T-cell (primary cell): ENCODE measurements at regions not wholly inside any gene's neighbourhood (a gene's known extent, or its start where the extent isn't known, plus 50 kb on each side); places are given as distances from the start of the nearest gene placed in this dataset.

ENCODE experiments used
- ATAC-seq, 4 experiments: fragments of 200-7000 bp in 3 of 4; fragments of 150-1000 bp in 1 of 4; cut with Tn5 transposase; replicated peaks in 1 of 4; 1 replicate in 3 of 4; 2 replicates in 1 of 4; pipeline ENCODE4 v1.10.0; 2021; ENCODE audit warnings: moderate library complexity in 3 of 4, mild to moderate bottlenecking in 2 of 4, moderate number of reproducible peaks in 1 of 4
- CTCF ChIA-PET, 2 donors: fragments of 300-600 bp; sonication (Branson Sonifier 250); formaldehyde crosslinking; loops; one replicate each; lab custom pipeline; 2022; ENCODE audit warnings: antibody characterized with exemption in 2 of 2; lab: Charles Lee
- POLR2A ChIA-PET, 2 donors: fragments of 300-600 bp; sonication (Branson Sonifier 250); formaldehyde crosslinking; loops; one replicate each; lab custom pipeline; 2022; ENCODE audit warnings: antibody characterized with exemption in 2 of 2; lab: Charles Lee
- DNase-seq, 35 experiments: peaks; one replicate each; pipeline versions ENCODE4 v3.0.0 to v3.0.0-alpha.2; 2013 to 2023
- H3K27ac ChIP-seq: one replicate; pipeline ENCODE4 v1.5.1; 2013; ENCODE audit warnings: low read length
- H3K27me3 ChIP-seq, 2 experiments: replicated peaks in 1 of 2; 1 replicate in 1 of 2; 2 replicates in 1 of 2; pipeline versions ENCODE4 v1.6.1 to v1.7.0; 2013; ENCODE audit warnings: low read length in 1 of 2, mixed read lengths in 1 of 2; ENCODE audit not compliant: control insufficient read depth in 2 of 2, insufficient read depth in 2 of 2; ENCODE audit errors: extremely low read depth in 1 of 2
- H3K36me3 ChIP-seq, 2 donors: 1 replicate in 1 of 2; 2 replicates in 1 of 2; pipeline versions ENCODE4 v1.6.1 to v1.7.0; 2013; ENCODE audit warnings: low read length in 1 of 2; ENCODE audit not compliant: control insufficient read depth in 2 of 2, insufficient read depth in 1 of 2; ENCODE audit errors: extremely low read depth in 1 of 2
- H3K4me1 ChIP-seq, 2 experiments: 1 replicate in 1 of 2; 2 replicates in 1 of 2; pipeline versions ENCODE4 v1.6.1 to v1.7.0; 2013; ENCODE audit warnings: low read length in 2 of 2, mixed read lengths in 1 of 2; ENCODE audit not compliant: insufficient read depth in 2 of 2, control insufficient read depth in 1 of 2; ENCODE audit errors: extremely low read depth in 1 of 2
- H3K4me3 ChIP-seq, 2 donors: 1 replicate in 1 of 2; 2 replicates in 1 of 2; pipeline versions ENCODE4 v1.5.1 to v1.7.0; 2013; ENCODE audit warnings: mild to moderate bottlenecking in 2 of 2, low read length in 1 of 2, moderate library complexity in 1 of 2; ENCODE audit not compliant: control insufficient read depth in 1 of 2; ENCODE audit errors: extremely low read depth in 1 of 2
- H3K9me3 ChIP-seq: 2 replicates; pipeline ENCODE4 v1.7.0; 2013
- H3K27ac Mint-ChIP-seq, 2 donors: one replicate each; pipeline ENCODE4 v1.8.0; 2020 to 2021; ENCODE audit warnings: mild to moderate bottlenecking in 2 of 2, mixed read lengths in 2 of 2
- H3K27me3 Mint-ChIP-seq, 2 donors: one replicate each; pipeline ENCODE4 v1.8.0; 2021 to 2022; ENCODE audit warnings: mixed read lengths in 2 of 2
- H3K36me3 Mint-ChIP-seq: one replicate; pipeline ENCODE4 v1.8.0; 2021; ENCODE audit warnings: mixed read lengths
- H3K4me1 Mint-ChIP-seq, 3 donors: one replicate each; pipeline ENCODE4 v1.8.0; 2020 to 2022; ENCODE audit warnings: mixed read lengths in 3 of 3, mild to moderate bottlenecking in 1 of 3
- H3K4me3 Mint-ChIP-seq, 3 donors: one replicate each; pipeline ENCODE4 v1.8.0; 2020 to 2022; ENCODE audit warnings: mild to moderate bottlenecking in 3 of 3, mixed read lengths in 3 of 3, moderate library complexity in 3 of 3
- H3K9me3 Mint-ChIP-seq, 3 donors: one replicate each; pipeline ENCODE4 v1.8.0; 2020 to 2022; ENCODE audit warnings: mixed read lengths in 3 of 3
- WGBS: methylation state at CpG from one replicate; pipeline ENCODE4 v1.1.5; 2013; ENCODE audit warnings: missing lambda C conversion rate; ENCODE audit not compliant: insufficient coverage; 5-methylcytosine and 5-hydroxymethylcytosine counted together

- no peaks in the 10 kb centered on the region for H3K4me1 Mint-ChIP-seq
- H3K4me3 Mint-ChIP-seq, result no peak overlapping the region
- no peak overlapping the region for H3K4me3 ChIP-seq
- no peaks in the 10 kb centered on the region for H3K9me3 Mint-ChIP-seq
- ATAC-seq (no peak), DNase-seq (no peak)
- CTCF ChIA-PET, result interaction anchor here (0.6 to 0.8 kb wide), 2 partner anchors 20 to 35 kb away, joined by 3 to 6 read pairs; no protein-coding TSS in a partner anchor
- H3K9me3 ChIP-seq, result no peaks in the 10 kb centered on the region
- H3K27ac Mint-ChIP-seq, result no peak overlapping the region
- no peaks in the 10 kb centered on the region for H3K36me3 Mint-ChIP-seq
- no peaks in the 10 kb centered on the region for H3K4me1 ChIP-seq
- no peak overlapping the region for H3K27ac ChIP-seq
- H3K27me3 ChIP-seq, result no peaks in the 10 kb centered on the region
- no peaks in the 10 kb centered on the region for H3K27me3 Mint-ChIP-seq
- POLR2A ChIA-PET, result no interaction called here
- H3K36me3 ChIP-seq, result no peaks in the 10 kb centered on the region
- WGBS, result no CpG with 5 or more reads among the region's 1 CpG
These were observed 197.3 kb upstream of the PPFIA2 start for GRCh38 chr12:81956468-81956860.

DNA sequence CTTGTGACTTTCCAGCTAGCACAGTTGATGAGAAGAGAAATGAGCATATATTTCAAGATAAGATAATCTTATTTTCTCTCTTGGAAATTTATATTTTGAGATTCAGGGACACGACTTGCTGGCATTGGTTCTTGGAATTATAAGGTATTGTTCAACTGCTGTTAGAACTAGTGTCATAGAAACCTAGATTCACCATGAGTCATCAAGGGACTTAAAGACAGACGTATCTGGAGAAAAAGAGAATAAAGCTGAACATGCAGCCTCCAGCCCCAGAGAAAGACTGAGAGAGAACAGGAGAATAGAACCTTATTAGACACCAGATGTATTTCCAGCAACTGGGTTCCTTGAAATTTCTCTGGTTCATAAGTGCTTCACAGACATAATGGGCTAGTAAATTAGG is 194.4 kb upstream of the PPFIA2 start:
- Mint-ChIP-seq H3K27me3 (no peaks in the 10 kb centered on the region), H3K36me3 (no peaks in the 10 kb centered on the region), H3K4me1 (peaks cover 0 to 18% (median 13%) of the 10 kb centered on the region in 3 donors), H3K4me3 (no peak overlapping the region), H3K27ac (no peak overlapping the region), H3K9me3 (no peaks in the 10 kb centered on the region)
- no peaks in the 10 kb centered on the region for H3K36me3 ChIP-seq
- H3K4me1 ChIP-seq, result no peaks in the 10 kb centered on the region
- no peaks in the 10 kb centered on the region for H3K27me3 ChIP-seq
- no peak for ATAC-seq
- H3K4me3 ChIP-seq, result no peak overlapping the region
- no peak for DNase-seq
- ChIA-PET POLR2A (no interaction called here), CTCF (no interaction called here)
- no peaks in the 10 kb centered on the region for H3K9me3 ChIP-seq
- no peak overlapping the region for H3K27ac ChIP-seq
- 20% methylated on average over 1 of the region's 2 CpGs for WGBS

- ChIA-PET POLR2A (no interaction called here), CTCF (no interaction called here)
- no peaks in the 10 kb centered on the region for H3K9me3 ChIP-seq
- no peak overlapping the region for H3K27ac ChIP-seq
- no peak overlapping the region for H3K4me3 ChIP-seq
- no peaks in the 10 kb centered on the region for H3K27me3 Mint-ChIP-seq
- no peaks in the 10 kb centered on the region for H3K36me3 Mint-ChIP-seq
- ATAC-seq (no peak), DNase-seq (no peak)
- no peaks in the 10 kb centered on the region for H3K36me3 ChIP-seq
- no peaks in the 10 kb centered on the region for H3K9me3 Mint-ChIP-seq
- H3K4me1 Mint-ChIP-seq, result peaks cover 0 to 18% (median 16%) of the 10 kb centered on the region in 3 donors
- H3K27me3 ChIP-seq, result no peaks in the 10 kb centered on the region
- no peak overlapping the region for H3K27ac Mint-ChIP-seq
- H3K4me3 Mint-ChIP-seq, result no peak overlapping the region
- H3K4me1 ChIP-seq, result no peaks in the 10 kb centered on the region
- 83% methylated on average over 1 of the region's 3 CpGs for WGBS
These were observed 191.7 kb upstream of the PPFIA2 start for GRCh38 chr12:81950871-81951270.

- H3K4me3 Mint-ChIP-seq, result no peak overlapping the region
These were observed 190.7 kb upstream of the PPFIA2 start for GRCh38 chr12:81949841-81950308.

DNA sequence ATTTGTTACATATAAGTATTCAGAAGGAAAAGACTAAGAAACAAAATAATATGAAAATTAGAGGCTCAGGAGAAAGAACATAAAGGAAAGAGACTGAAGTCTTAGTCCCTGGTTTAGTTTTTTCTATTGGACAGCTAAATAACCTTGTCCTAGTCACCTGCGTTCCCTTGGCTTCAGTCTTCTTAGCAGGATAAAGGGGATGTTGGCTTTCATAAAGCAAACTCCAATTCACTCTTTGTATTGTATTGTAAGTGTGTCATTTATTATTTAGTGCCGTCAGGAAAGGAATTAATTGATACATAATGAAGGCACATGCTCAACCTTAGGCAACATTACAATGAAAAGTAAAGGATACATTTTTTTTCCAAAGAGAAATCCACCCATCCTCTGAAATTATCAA is 190.3 kb upstream of the PPFIA2 start:
- Mint-ChIP-seq H3K27me3 (no peaks in the 10 kb centered on the region), H3K4me1 (peaks cover 0 to 23% (median 19%) of the 10 kb centered on the region in 3 donors), H3K36me3 (no peaks in the 10 kb centered on the region), H3K9me3 (no peaks in the 10 kb centered on the region), H3K27ac (no peak overlapping the region), H3K4me3 (no peak overlapping the region)
- WGBS, result no CpG with 5 or more reads among the region's 2 CpGs
- Histone ChIP-seq H3K4me3 (no peak overlapping the region), H3K9me3 (no peaks in the 10 kb centered on the region), H3K27me3 (no peaks in the 10 kb centered on the region), H3K4me1 (no peaks in the 10 kb centered on the region), H3K27ac (no peak overlapping the region), H3K36me3 (no peaks in the 10 kb centered on the region)
- ATAC-seq (no peak), DNase-seq (no peak)
- CTCF ChIA-PET, result no interaction called here
- POLR2A ChIA-PET, result no interaction called here

More at GRCh38 chr12:81949841-81950308, 190.7 kb upstream of the PPFIA2 start:
- Mint-ChIP-seq H3K4me1 (peaks cover 0 to 20% (median 16%) of the 10 kb centered on the region in 3 donors), H3K9me3 (no peaks in the 10 kb centered on the region), H3K36me3 (no peaks in the 10 kb centered on the region), H3K27me3 (no peaks in the 10 kb centered on the region), H3K27ac (no peak overlapping the region)
- no peaks in the 10 kb centered on the region for H3K9me3 ChIP-seq
- no peaks in the 10 kb centered on the region for H3K36me3 ChIP-seq
- CTCF ChIA-PET, result no interaction called here
- H3K4me1 ChIP-seq, result no peaks in the 10 kb centered on the region
- DNase-seq (no peak), ATAC-seq (no peak)
- POLR2A ChIA-PET, result no interaction called here
- WGBS, result no CpG with 5 or more reads among the region's 2 CpGs
- H3K27ac ChIP-seq, result no peak overlapping the region
- H3K27me3 ChIP-seq, result no peaks in the 10 kb centered on the region
- no peak overlapping the region for H3K4me3 ChIP-seq

DNA sequence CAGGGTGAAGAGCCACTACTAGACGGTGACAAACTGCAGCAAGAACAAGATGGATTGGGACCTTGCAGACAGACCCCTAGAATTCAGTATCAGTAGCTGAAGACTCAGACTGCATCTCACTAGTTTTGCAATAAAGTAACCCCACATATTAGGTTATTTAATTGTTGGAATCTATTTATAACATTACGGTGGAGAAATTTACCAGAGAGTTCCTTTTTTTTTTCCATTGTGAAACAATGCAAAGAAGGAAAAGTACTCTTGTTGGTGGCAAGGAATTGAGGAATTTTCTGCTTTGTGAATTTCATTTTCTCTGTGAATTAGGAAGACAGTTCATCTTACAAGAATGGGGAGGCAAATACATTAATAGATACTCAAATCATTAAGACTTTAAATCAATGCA is 185.7 kb upstream of the PPFIA2 start:
- Mint-ChIP-seq H3K9me3 (no peaks in the 10 kb centered on the region), H3K36me3 (no peaks in the 10 kb centered on the region), H3K4me1 (peaks cover 36 to 57% (median 54%) of the 10 kb centered on the region in 3 donors), H3K4me3 (no peak overlapping the region), H3K27me3 (no peaks in the 10 kb centered on the region), H3K27ac (no peak overlapping the region)
- H3K9me3 ChIP-seq, result no peaks in the 10 kb centered on the region
- no peak overlapping the region for H3K4me3 ChIP-seq
- ATAC-seq (no peak), DNase-seq (no peak)
- H3K4me1 ChIP-seq, result peaks cover 14 to 25% of the 10 kb centered on the region in 2 experiments
- no peaks in the 10 kb centered on the region for H3K27me3 ChIP-seq
- POLR2A ChIA-PET, result no interaction called here
- CTCF ChIA-PET, result no interaction called here
- H3K27ac ChIP-seq, result no peak overlapping the region
- no peaks in the 10 kb centered on the region for H3K36me3 ChIP-seq
- 100% methylated on average over 1 of the region's 2 CpGs for WGBS

DNA sequence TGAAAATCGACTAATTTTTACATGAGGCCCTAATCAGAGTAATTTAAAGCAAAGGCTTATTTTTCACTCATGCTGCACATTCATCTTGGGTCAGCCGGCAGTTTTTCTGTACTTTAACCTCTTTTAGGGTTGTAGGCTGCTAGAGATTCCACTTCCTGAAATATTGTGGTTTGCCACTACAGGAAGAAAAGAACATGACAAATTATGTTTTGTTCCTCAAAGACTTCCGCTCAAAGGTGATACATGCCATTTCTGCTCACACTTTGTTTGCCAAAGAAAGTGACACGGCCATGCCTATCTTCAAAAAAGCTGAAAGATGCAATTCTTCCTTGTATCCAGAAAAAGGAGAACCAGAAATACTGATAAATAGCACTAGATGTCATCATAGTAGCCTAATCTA is 183.4 kb upstream of the PPFIA2 start:
- H3K27ac Mint-ChIP-seq, result peak overlapping the region; percentile 80 to 86
- H3K4me1 Mint-ChIP-seq, result peaks cover 45 to 53% (median 53%) of the 10 kb centered on the region in 3 donors
- ChIA-PET POLR2A (no interaction called here), CTCF (interaction anchor here in 1 of 2 donors (0.6 kb wide), 1 partner anchor 441 kb away, joined by 3 read pairs; no protein-coding TSS in a partner anchor)
- H3K4me3 Mint-ChIP-seq, result peak overlapping the region; percentile 29 to 62 (median 49)
- Histone ChIP-seq H3K36me3 (no peaks in the 10 kb centered on the region), H3K4me1 (peaks cover 14 to 25% of the 10 kb centered on the region in 2 experiments), H3K4me3 (no peak overlapping the region), H3K27ac (peak overlapping the region; percentile 31), H3K27me3 (no peaks in the 10 kb centered on the region), H3K9me3 (no peaks in the 10 kb centered on the region)
- DNase-seq (peak in 4 of 35 experiments; percentile 2 to 39 (median 7)), ATAC-seq (peak; percentile 60 to 94 (median 87))
- no peaks in the 10 kb centered on the region for H3K9me3 Mint-ChIP-seq
- H3K36me3 Mint-ChIP-seq, result no peaks in the 10 kb centered on the region
- no CpG with 5 or more reads among the region's 4 CpGs for WGBS
- no peaks in the 10 kb centered on the region for H3K27me3 Mint-ChIP-seq
